Ovary (tissue), 3 donors: ENCODE measurements at regions not wholly inside any gene's neighbourhood (a gene's known extent, or its start where the extent isn't known, plus 50 kb on each side); places are given as distances from the start of the nearest gene placed in this dataset.

Source experiments
- CTCF ChIP-seq, 3 donors: fragments of 450-650 bp in 2 of 3; fragments of 200-600 bp in 1 of 3; IDR thresholded peaks; one replicate each; pipeline versions ENCODE4 v1.5.1 to v1.8.0; 2016 to 2022; ENCODE audit warnings: antibody characterized with exemption in 3 of 3, mild to moderate bottlenecking in 1 of 3
- POLR2A ChIP-seq: fragments of 450-650 bp; IDR thresholded peaks from one replicate; pipeline ENCODE4 v1.6.1; 2017; ENCODE audit warnings: antibody characterized with exemption, mild to moderate bottlenecking, moderate library complexity
- donor health status: DM: no; HTN: no; CAD: no.

GRCh38 chr9:102178811-102179210 is 440.4 kb upstream of the GRIN3A start:
- TF ChIP-seq CTCF (IDR thresholded peaks at IDR 0.05) (no peak), POLR2A (no peak)
